HL-60 (cell line): ENCODE measurements at regions not wholly inside any gene's neighbourhood (a gene's known extent, or its start where the extent isn't known, plus 50 kb on each side); places are given as distances from the start of the nearest gene placed in this dataset.

Experiments used
- TF ChIP-seq, protein P1 (sequence below): IDR thresholded peaks from one replicate; pipeline ENCODE4 v1.5.1; 2011; ENCODE audit warnings: low read length, control low read depth, inconsistent platforms; ENCODE audit not compliant: insufficient read depth
- TF ChIP-seq, protein P2 (sequence below): IDR thresholded peaks from 2 replicates; pipeline ENCODE4 v1.6.1; 2012; ENCODE audit warnings: low read depth; ENCODE audit not compliant: insufficient replicate concordance

DNA sequence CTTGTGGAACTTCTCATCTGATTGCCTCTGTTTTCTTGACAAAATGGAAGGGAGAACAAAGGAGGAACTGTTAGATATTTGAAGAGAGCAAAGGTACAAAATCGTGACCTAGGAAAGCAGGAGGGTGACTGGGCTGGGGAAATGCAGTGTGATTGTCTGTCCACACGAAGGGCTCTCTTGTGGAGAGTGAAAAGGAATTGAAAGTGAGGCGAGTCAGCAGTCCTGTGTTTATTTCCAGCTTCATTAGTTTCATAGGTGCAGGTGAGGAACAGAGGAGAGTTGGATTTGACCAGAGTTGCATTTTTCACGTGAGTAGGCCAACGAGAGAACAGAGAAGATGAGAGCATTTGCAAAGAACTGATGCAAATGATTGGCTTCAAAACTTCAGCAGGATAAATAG, 336.4 kb upstream of the SATB1 start:
- TF ChIP-seq, protein P1, sequence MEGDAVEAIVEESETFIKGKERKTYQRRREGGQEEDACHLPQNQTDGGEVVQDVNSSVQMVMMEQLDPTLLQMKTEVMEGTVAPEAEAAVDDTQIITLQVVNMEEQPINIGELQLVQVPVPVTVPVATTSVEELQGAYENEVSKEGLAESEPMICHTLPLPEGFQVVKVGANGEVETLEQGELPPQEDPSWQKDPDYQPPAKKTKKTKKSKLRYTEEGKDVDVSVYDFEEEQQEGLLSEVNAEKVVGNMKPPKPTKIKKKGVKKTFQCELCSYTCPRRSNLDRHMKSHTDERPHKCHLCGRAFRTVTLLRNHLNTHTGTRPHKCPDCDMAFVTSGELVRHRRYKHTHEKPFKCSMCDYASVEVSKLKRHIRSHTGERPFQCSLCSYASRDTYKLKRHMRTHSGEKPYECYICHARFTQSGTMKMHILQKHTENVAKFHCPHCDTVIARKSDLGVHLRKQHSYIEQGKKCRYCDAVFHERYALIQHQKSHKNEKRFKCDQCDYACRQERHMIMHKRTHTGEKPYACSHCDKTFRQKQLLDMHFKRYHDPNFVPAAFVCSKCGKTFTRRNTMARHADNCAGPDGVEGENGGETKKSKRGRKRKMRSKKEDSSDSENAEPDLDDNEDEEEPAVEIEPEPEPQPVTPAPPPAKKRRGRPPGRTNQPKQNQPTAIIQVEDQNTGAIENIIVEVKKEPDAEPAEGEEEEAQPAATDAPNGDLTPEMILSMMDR: no peak
- TF ChIP-seq, protein P2, sequence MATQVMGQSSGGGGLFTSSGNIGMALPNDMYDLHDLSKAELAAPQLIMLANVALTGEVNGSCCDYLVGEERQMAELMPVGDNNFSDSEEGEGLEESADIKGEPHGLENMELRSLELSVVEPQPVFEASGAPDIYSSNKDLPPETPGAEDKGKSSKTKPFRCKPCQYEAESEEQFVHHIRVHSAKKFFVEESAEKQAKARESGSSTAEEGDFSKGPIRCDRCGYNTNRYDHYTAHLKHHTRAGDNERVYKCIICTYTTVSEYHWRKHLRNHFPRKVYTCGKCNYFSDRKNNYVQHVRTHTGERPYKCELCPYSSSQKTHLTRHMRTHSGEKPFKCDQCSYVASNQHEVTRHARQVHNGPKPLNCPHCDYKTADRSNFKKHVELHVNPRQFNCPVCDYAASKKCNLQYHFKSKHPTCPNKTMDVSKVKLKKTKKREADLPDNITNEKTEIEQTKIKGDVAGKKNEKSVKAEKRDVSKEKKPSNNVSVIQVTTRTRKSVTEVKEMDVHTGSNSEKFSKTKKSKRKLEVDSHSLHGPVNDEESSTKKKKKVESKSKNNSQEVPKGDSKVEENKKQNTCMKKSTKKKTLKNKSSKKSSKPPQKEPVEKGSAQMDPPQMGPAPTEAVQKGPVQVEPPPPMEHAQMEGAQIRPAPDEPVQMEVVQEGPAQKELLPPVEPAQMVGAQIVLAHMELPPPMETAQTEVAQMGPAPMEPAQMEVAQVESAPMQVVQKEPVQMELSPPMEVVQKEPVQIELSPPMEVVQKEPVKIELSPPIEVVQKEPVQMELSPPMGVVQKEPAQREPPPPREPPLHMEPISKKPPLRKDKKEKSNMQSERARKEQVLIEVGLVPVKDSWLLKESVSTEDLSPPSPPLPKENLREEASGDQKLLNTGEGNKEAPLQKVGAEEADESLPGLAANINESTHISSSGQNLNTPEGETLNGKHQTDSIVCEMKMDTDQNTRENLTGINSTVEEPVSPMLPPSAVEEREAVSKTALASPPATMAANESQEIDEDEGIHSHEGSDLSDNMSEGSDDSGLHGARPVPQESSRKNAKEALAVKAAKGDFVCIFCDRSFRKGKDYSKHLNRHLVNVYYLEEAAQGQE: no peak
